ENCODE measurements at regions not wholly inside any gene's neighbourhood (a gene's known extent, or its start where the extent isn't known, plus 50 kb on each side); places are given as distances from the start of the nearest gene placed in this dataset.
A peak's percentile ranks its signal among the peaks of the same experiment; 100 is the strongest.
"Not testable (repeated sequence)": the region's sequence is repeated elsewhere in the genome, so short reads cannot be mapped to it uniquely, and the experiment has no call there.

DNA sequence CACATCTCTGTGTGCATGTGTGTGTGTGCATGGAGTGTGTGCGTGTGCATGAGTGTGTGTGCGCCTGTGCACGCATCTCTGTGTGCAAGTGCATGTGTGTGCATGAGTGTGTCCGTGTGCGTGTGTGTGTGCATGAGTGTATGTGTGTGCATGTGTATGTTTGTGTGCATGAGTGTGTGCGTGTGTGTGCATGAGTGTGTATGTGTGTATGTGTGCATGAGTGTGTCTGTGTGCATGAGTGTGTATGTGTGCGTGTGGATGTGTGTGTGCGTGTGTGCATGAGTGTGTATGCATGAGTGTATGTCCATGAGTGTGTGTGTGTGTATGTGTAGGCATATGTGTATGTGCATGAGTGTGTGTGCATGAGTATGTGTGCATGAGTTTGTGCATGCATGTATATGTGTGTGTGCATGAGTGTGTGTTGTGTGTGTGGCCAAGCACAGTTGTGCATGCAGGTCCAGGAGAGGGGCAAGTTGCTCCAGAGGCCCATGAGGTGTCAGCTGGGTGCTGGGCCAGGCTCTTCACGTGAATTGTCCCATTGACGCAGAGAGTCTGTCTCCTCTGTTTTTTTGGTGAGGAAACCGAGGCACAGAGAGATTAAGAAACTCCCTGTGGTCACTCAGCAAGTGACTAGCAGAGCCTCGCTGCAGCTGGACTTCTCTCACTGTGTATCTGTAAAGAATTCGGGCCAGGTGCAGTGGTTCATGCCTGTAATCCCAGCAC, 75.5 kb downstream of the ASB1 start:
- DNase-seq (ENCODE audit: low spot score) = no peak

DNA sequence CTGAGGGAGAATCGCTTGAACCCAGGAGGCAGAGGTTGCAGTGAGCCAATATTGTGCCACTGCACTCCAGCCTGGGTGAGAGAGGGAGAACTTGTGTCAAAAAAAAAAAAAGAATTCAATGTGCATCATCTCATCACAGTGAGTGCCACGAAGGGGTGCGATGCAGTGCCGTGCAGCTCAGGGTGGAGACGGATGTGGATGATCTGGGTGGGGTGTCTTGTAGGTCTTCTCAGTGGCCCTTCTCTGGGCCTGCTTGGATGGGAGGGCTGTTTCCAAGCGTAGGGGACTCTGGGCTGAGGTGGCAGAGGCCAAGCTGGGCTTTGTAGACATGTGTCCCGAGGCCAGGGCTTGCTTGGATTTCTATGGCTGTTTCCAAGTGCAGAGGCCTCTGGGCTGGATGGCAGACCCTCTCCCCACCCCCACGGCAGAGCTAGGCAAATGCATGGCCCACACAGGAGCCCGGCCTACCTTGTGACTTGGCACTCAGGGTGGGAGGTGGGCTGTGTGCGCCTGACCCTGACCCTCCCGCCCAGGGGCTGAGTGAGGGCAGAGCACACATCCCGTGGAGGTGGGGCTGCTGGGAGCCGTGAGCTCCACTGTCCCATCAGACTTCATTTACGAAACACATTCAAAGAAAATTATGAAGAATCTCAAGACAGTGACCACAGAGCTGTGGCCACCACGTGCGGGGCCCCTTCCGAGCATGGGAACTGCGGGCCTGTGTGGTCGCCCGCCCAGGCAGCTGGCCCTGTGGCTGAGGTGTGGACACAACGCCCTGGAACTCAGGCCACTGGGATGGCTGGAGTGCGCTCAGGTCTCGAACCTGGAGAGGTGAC, 76.4 kb downstream of the ASB1 start:
- no peak for DNase-seq (ENCODE audit: low spot score)

DNA sequence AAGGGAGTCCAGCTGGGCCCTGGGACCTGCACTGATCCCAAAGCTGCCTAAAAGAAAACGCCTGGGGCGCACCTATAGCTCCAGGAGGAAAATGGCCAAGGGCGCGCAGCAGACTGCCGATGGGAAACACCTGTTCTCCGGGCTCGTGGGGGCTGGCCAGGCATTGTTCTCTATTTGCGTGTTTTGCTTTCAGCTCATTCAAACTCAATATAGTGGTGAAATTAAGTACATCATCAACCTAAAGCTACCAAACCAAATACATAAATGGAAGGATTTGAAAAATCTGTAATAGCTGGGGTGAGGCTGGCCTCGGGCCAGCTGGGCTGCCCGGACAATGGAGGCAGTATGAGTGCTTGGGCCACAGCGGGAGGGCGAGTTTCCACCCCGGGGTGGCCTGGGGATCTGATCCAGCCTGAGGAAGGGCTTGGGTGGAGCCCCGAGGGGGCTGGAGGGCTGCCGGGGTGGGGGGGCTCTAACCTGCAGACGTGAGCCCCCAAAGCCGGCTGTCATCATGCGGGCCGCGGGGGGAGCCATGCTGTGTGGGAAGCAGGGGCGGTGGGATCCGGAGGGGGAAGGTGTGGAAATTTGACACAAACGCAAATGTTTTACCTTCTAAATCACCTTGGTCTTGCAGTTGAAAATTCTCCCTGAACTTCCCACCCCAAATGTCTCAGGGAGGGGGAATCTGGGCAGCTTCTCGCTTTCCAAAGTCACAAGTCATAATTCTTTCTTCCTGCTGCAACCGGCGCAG, 77.6 kb downstream of the ASB1 start:
- DNase-seq (ENCODE audit: low spot score) = no peak

- no peak for DNase-seq (ENCODE audit: low spot score)
Observed at GRCh38 chr2:238505119-238505891, 78.6 kb downstream of the ASB1 start.

DNA sequence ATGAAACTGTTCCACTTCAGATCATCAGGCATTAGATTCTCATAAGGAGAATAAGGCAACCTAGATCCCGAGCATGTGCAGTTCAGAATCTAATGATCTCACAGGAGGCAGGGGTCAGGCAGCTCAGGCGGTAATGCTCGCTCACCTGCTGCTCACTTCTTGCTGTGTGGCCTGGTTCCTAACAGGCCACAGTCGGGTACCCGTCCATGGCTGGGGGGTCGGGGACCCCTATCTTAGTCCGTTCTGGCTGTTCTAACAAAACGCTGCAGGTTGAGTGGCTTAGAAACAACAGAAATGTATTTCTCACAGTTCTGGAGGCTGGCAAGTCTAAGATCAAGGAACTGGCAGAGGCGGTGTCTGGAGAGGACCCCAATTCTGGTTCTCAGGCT, 79.2 kb downstream of the ASB1 start:
- no peak for DNase-seq (ENCODE audit: low spot score)

- DNase-seq (ENCODE audit: low spot score) = no peak
Observed at GRCh38 chr2:238506371-238507068, 79.8 kb downstream of the ASB1 start.

- no peak for DNase-seq (ENCODE audit: low spot score)
Observed at GRCh38 chr2:238507836-238508235, 81.1 kb downstream of the ASB1 start.

GRCh38 chr2:238509151-238509835, 82.6 kb downstream of the ASB1 start:
- DNase-seq (ENCODE audit: low spot score) = no peak

DNA sequence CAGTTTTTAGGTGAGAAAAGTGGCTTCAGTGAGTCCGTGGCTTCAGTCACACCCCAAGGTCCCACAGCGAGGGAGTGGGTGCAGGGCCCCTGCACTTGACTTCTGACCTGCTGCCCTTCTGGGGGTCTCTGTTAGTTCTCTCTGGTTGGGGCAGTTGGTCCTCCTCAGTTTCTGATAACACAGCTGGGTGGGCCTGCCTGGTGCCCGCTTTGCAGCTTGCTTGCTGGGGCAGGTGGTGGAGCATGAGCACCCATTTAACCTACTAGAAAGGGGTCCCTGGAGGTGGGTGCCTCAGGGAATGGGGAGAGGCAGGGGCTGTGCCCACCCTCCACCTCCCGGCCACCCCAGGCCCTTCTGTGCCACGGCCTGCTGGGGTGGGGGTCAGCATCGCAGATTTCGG, 83.2 kb downstream of the ASB1 start:
- DNase-seq (ENCODE audit: low spot score) = no peak

GRCh38 chr2:238510911-238511613, 84.3 kb downstream of the ASB1 start:
- no peak for DNase-seq (ENCODE audit: low spot score)

- DNase-seq (ENCODE audit: low spot score) = no peak
Observed at GRCh38 chr2:238511614-238511950, 84.9 kb downstream of the ASB1 start.

DNA sequence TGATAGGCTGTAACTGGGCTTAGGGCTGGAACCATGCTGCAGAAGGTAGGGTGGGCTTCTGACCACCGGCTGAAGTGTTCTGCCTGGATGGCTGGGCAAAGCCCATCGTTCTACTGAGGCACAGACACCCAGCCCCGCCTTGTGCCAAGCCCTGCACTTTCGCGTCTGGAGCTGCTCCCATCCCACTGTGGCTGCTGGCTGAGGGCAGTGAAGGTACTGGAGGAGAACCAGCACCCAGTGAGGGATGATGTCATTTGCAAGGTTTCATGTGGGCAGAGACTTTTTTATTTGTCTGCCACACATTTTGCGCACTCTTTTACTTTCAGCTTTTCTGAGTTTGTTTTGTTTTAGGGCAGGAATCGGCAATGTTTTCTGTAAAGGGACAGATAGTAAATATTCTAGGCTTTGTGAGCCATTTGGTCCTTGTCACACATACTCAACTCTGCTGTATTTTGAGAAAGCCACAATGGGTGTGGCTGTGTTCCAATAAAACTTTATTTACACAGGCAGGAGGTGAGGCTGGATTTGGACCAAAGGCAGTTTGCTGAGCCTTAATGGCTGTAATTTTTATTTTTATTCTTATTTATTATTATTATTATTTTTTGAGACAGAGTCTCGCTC, 85.6 kb downstream of the ASB1 start:
- no peak for DNase-seq (ENCODE audit: low spot score)

DNA sequence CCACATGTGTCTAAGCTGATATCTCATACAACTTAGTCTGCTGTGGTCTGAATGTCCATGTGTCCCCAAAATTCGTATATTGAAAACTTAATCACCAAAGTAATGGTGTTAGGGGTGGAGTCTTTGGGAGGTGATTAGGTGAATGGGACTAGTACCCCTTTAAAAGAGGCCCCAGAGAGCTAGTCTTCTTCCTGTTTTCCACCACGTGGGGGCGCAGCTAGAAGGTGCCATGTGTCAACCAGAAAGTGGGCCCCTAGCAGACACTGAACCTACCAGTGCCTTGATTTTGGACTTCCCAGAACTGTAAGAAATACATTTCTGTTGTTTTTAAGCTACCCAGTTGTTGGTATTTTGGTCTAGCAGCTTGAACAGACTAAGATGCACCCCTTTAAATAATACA, 86.6 kb downstream of the ASB1 start:
- DNase-seq (ENCODE audit: low spot score) = peak; percentile 47

- not testable (repeated sequence) for DNase-seq (ENCODE audit: low spot score)
Observed at GRCh38 chr2:238514024-238514423, 87.3 kb downstream of the ASB1 start.

DNA sequence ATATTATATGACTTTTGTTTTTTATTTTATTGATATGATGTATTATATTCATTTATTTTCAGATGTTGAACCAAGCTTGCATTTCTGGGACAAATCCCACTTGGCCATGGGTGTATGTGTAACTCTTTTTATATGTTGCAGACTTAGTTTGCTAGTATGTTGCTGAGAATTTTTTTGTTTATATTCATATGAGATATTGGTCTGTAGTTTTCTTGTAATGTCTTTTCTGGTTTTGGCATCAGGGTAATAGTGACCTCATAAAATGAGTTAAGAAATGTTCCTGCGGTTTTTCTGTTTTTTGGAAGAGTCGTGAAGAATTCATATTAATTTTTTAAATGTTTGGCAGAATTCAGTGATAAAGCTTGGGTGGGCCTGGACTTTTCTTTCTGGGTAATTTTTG, 88.7 kb downstream of the ASB1 start:
- DNase-seq (ENCODE audit: low spot score) = no peak

- no peak for DNase-seq (ENCODE audit: low spot score)
Observed at GRCh38 chr2:238517209-238517608, 90.5 kb downstream of the ASB1 start.

GRCh38 chr2:238518172-238518820, 91.6 kb downstream of the ASB1 start:
- no peak for DNase-seq (ENCODE audit: low spot score)

- no peak for DNase-seq (ENCODE audit: low spot score)
Observed at GRCh38 chr2:238518821-238519186, 92.1 kb downstream of the ASB1 start.

GRCh38 chr2:238520359-238520886, 93.7 kb downstream of the ASB1 start:
- no peak for DNase-seq (ENCODE audit: low spot score)
